K562 (cell line): ENCODE measurements at regions not wholly inside any gene's neighbourhood (a gene's known extent, or its start where the extent isn't known, plus 50 kb on each side); places are given as distances from the start of the nearest gene placed in this dataset.

ENCODE experiments used
- CXXC5 ChIP-seq: fragments of 250-450 bp; sonication (Bioruptor Pico); IDR thresholded peaks from 2 replicates; pipeline ENCODE4 v1.8.0; 2022; ENCODE audit warnings: inconsistent platforms, mild to moderate bottlenecking, moderate library complexity
- DIDO1 ChIP-seq: fragments of 450-650 bp; IDR thresholded peaks from 2 replicates; pipeline ENCODE4 v1.6.1; 2016; ENCODE audit warnings: low read depth, missing biosample characterization, missing genetic modification characterization
- TF ChIP-seq, protein P1 (sequence below): fragments of 450-650 bp; IDR thresholded peaks from 2 replicates; pipeline ENCODE4 v1.6.1; 2016; ENCODE audit warnings: mild to moderate bottlenecking, moderate library complexity

- TF ChIP-seq, protein P1, sequence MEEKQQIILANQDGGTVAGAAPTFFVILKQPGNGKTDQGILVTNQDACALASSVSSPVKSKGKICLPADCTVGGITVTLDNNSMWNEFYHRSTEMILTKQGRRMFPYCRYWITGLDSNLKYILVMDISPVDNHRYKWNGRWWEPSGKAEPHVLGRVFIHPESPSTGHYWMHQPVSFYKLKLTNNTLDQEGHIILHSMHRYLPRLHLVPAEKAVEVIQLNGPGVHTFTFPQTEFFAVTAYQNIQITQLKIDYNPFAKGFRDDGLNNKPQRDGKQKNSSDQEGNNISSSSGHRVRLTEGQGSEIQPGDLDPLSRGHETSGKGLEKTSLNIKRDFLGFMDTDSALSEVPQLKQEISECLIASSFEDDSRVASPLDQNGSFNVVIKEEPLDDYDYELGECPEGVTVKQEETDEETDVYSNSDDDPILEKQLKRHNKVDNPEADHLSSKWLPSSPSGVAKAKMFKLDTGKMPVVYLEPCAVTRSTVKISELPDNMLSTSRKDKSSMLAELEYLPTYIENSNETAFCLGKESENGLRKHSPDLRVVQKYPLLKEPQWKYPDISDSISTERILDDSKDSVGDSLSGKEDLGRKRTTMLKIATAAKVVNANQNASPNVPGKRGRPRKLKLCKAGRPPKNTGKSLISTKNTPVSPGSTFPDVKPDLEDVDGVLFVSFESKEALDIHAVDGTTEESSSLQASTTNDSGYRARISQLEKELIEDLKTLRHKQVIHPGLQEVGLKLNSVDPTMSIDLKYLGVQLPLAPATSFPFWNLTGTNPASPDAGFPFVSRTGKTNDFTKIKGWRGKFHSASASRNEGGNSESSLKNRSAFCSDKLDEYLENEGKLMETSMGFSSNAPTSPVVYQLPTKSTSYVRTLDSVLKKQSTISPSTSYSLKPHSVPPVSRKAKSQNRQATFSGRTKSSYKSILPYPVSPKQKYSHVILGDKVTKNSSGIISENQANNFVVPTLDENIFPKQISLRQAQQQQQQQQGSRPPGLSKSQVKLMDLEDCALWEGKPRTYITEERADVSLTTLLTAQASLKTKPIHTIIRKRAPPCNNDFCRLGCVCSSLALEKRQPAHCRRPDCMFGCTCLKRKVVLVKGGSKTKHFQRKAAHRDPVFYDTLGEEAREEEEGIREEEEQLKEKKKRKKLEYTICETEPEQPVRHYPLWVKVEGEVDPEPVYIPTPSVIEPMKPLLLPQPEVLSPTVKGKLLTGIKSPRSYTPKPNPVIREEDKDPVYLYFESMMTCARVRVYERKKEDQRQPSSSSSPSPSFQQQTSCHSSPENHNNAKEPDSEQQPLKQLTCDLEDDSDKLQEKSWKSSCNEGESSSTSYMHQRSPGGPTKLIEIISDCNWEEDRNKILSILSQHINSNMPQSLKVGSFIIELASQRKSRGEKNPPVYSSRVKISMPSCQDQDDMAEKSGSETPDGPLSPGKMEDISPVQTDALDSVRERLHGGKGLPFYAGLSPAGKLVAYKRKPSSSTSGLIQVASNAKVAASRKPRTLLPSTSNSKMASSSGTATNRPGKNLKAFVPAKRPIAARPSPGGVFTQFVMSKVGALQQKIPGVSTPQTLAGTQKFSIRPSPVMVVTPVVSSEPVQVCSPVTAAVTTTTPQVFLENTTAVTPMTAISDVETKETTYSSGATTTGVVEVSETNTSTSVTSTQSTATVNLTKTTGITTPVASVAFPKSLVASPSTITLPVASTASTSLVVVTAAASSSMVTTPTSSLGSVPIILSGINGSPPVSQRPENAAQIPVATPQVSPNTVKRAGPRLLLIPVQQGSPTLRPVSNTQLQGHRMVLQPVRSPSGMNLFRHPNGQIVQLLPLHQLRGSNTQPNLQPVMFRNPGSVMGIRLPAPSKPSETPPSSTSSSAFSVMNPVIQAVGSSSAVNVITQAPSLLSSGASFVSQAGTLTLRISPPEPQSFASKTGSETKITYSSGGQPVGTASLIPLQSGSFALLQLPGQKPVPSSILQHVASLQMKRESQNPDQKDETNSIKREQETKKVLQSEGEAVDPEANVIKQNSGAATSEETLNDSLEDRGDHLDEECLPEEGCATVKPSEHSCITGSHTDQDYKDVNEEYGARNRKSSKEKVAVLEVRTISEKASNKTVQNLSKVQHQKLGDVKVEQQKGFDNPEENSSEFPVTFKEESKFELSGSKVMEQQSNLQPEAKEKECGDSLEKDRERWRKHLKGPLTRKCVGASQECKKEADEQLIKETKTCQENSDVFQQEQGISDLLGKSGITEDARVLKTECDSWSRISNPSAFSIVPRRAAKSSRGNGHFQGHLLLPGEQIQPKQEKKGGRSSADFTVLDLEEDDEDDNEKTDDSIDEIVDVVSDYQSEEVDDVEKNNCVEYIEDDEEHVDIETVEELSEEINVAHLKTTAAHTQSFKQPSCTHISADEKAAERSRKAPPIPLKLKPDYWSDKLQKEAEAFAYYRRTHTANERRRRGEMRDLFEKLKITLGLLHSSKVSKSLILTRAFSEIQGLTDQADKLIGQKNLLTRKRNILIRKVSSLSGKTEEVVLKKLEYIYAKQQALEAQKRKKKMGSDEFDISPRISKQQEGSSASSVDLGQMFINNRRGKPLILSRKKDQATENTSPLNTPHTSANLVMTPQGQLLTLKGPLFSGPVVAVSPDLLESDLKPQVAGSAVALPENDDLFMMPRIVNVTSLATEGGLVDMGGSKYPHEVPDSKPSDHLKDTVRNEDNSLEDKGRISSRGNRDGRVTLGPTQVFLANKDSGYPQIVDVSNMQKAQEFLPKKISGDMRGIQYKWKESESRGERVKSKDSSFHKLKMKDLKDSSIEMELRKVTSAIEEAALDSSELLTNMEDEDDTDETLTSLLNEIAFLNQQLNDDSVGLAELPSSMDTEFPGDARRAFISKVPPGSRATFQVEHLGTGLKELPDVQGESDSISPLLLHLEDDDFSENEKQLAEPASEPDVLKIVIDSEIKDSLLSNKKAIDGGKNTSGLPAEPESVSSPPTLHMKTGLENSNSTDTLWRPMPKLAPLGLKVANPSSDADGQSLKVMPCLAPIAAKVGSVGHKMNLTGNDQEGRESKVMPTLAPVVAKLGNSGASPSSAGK = no peak
- TF ChIP-seq CXXC5 (CRISPR knock-in tag) = no peak
- TF ChIP-seq DIDO1 (tag) = no peak
These were observed 1027.2 kb upstream of the ACVR2A start (continued) for GRCh38 chr2:146817613-146818012.
